ENCODE measurements at regions not wholly inside any gene's neighbourhood (a gene's known extent, or its start where the extent isn't known, plus 50 kb on each side); places are given as distances from the start of the nearest gene placed in this dataset.

- TF ChIP-seq, protein P1, sequence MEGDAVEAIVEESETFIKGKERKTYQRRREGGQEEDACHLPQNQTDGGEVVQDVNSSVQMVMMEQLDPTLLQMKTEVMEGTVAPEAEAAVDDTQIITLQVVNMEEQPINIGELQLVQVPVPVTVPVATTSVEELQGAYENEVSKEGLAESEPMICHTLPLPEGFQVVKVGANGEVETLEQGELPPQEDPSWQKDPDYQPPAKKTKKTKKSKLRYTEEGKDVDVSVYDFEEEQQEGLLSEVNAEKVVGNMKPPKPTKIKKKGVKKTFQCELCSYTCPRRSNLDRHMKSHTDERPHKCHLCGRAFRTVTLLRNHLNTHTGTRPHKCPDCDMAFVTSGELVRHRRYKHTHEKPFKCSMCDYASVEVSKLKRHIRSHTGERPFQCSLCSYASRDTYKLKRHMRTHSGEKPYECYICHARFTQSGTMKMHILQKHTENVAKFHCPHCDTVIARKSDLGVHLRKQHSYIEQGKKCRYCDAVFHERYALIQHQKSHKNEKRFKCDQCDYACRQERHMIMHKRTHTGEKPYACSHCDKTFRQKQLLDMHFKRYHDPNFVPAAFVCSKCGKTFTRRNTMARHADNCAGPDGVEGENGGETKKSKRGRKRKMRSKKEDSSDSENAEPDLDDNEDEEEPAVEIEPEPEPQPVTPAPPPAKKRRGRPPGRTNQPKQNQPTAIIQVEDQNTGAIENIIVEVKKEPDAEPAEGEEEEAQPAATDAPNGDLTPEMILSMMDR (IDR thresholded peaks at IDR 0.05) = no peak
Measured at GRCh38 chr20:22368235-22368634, 216.1 kb downstream of the FOXA2 start.

DNA sequence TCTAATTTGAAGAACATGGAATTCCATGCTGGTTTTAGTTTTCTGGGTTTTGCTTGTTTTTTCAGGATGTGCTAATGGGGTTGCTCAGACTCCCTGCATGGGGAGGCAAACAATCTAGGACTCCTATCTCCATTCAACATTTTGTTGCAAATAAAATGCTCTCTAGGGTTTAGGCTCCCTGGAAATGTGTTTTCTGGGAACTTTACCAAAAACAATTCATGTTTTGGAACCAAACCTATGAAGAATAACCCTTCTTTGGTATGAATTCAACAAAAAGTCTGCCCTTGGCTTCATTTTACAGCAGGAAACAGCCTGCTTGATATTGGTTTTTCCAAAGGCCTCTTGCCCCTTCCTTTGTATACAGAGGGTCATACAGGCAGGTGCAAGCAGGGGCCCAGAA is 217.7 kb downstream of the FOXA2 start:
- TF ChIP-seq, protein P1 (IDR thresholded peaks at IDR 0.05) = no peak

GRCh38 chr20:22354647-22355046 is 229.7 kb downstream of the FOXA2 start:
- TF ChIP-seq, protein P1 (IDR thresholded peaks at IDR 0.05) = no peak

GRCh38 chr20:22353586-22353985 is 230.8 kb downstream of the FOXA2 start:
- TF ChIP-seq, protein P1 (IDR thresholded peaks at IDR 0.05) = no peak

DNA sequence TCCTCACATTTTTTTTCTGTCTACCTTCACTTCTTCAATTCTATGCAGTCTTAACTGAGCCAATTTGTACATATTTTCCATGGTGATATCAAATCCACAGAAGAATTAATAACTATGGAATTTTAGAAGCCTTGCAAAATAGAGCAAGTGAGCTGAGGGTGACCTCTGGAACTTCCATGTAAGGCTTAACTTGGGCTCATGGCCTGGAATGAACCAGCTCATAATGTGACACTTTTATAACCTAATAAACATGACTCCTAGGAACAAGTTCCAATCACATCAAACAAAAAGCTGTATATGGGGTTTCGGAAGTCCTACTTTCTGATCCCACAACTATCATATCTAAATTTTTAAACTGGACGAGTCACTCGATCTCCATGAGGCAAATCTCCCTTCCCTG is 232.4 kb downstream of the FOXA2 start:
- TF ChIP-seq, protein P1 (IDR thresholded peaks at IDR 0.05) = no peak

- TF ChIP-seq, protein P1 (IDR thresholded peaks at IDR 0.05) = no peak
Measured at GRCh38 chr20:22350624-22351023, 233.7 kb downstream of the FOXA2 start.

DNA sequence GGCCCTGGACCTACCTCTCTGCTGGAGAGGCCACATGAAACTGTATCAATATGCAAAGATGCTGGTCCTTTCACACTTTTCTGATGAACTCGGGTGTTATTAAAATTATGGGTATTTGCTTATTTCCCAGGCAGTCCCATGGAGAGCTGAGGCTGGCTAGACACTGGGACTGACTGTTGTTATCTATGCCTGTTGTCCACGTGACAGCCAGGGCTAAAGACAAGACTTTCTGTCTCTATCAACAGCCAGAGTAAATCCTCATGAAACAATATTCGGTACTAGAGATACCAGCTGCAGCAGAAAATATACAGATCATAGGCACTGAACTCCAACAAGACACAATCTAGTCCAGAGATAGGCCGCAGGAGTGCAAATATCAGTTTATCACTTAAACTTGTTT is 236.4 kb downstream of the FOXA2 start:
- TF ChIP-seq, protein P1 (IDR thresholded peaks at IDR 0.05) = no peak

- TF ChIP-seq, protein P1 (IDR thresholded peaks at IDR 0.05) = no peak
Measured at GRCh38 chr20:22346716-22347115, 237.7 kb downstream of the FOXA2 start.
